Embryonic facial prominence (tissue), 1 donor: ENCODE measurements at regions not wholly inside any gene's neighbourhood (a gene's known extent, or its start where the extent isn't known, plus 50 kb on each side); places are given as distances from the start of the nearest gene placed in this dataset.
"Not testable (repeated sequence)": the region's sequence is repeated elsewhere in the genome, so short reads cannot be mapped to it uniquely, and the experiment has no call there.

Experiments
- DNase-seq: peaks from one replicate; pipeline ENCODE4 v3.0.0-alpha.2; 2016; ENCODE audit errors: extremely low spot score

- DNase-seq, result no peak
Measured at GRCh38 chr18:73006331-73006730, 138.5 kb upstream of the NETO1 start.

- DNase-seq, result no peak
Measured at GRCh38 chr18:73004260-73004659, 136.5 kb upstream of the NETO1 start.

- no peak for DNase-seq
Measured at GRCh38 chr18:72999971-73000607, 132.3 kb upstream of the NETO1 start.

- DNase-seq, result no peak
Measured at GRCh38 chr18:72995558-72995957, 127.8 kb upstream of the NETO1 start.

- no peak for DNase-seq
Measured at GRCh38 chr18:72993250-72993649, 125.5 kb upstream of the NETO1 start.

GRCh38 chr18:72991379-72991778, 123.6 kb upstream of the NETO1 start:
- no peak for DNase-seq

GRCh38 chr18:72987570-72987969, 119.8 kb upstream of the NETO1 start:
- DNase-seq, result not testable (repeated sequence)

GRCh38 chr18:72986103-72986502, 118.3 kb upstream of the NETO1 start:
- no peak for DNase-seq

- no peak for DNase-seq
Measured at GRCh38 chr18:72985686-72986085, 117.9 kb upstream of the NETO1 start.

GRCh38 chr18:72984290-72984689, 116.5 kb upstream of the NETO1 start:
- DNase-seq, result no peak

- no peak for DNase-seq
Measured at GRCh38 chr18:72973841-72974240, 106.1 kb upstream of the NETO1 start.

- no peak for DNase-seq
Measured at GRCh38 chr18:72965616-72966015, 97.8 kb upstream of the NETO1 start.

GRCh38 chr18:72958195-72958594, 90.4 kb upstream of the NETO1 start:
- DNase-seq, result not testable (repeated sequence)

GRCh38 chr18:72948439-72948838, 80.7 kb upstream of the NETO1 start:
- DNase-seq, result no peak

GRCh38 chr18:72942766-72943165, 75.0 kb upstream of the NETO1 start:
- no peak for DNase-seq

GRCh38 chr18:72940986-72941385, 73.2 kb upstream of the NETO1 start:
- no peak for DNase-seq

- DNase-seq, result no peak
Measured at GRCh38 chr18:72940509-72940908, 72.7 kb upstream of the NETO1 start.

GRCh38 chr18:72935744-72936143, 68.0 kb upstream of the NETO1 start:
- DNase-seq, result no peak

GRCh38 chr18:72922895-72923294, 55.1 kb upstream of the NETO1 start:
- no peak for DNase-seq
